Heart right ventricle (tissue), 16 donors: ENCODE measurements at regions not wholly inside any gene's neighbourhood (a gene's known extent, or its start where the extent isn't known, plus 50 kb on each side); places are given as distances from the start of the nearest gene placed in this dataset.

Experiments
- ATAC-seq, 8 donors: fragments of 200-7000 bp; cut with Tn5 transposase; one replicate each; pipeline ENCODE4 v1.9.1; 2020; ENCODE audit warnings: mild to moderate bottlenecking in 8 of 8, moderate library complexity in 8 of 8, moderate number of reproducible peaks in 1 of 8
- DNase-seq, 2 donors: peaks; one replicate each; pipeline ENCODE4 v3.0.0-alpha.2; 2020
- H3K27ac ChIP-seq, 10 donors: fragments of 200-600 bp; sonication (generic) in 2 of 10; one replicate each; pipeline versions ENCODE4 v1.5.0 to v1.8.0; 2020 to 2022; ENCODE audit warnings: mild to moderate bottlenecking in 3 of 10
- H3K27me3 ChIP-seq, 7 donors: fragments of 200-600 bp; one replicate each; pipeline ENCODE4 v1.8.0; 2021 to 2022; ENCODE audit warnings: mild to moderate bottlenecking in 2 of 7
- H3K36me3 ChIP-seq, 9 donors: fragments of 200-600 bp; sonication (generic) in 1 of 9; one replicate each; pipeline versions ENCODE4 v1.5.0 to v1.8.0; 2020 to 2022; ENCODE audit warnings: mild to moderate bottlenecking in 2 of 9
- H3K4me1 ChIP-seq, 9 donors: fragments of 200-600 bp; sonication (generic) in 1 of 9; one replicate each; pipeline versions ENCODE4 v1.5.0 to v1.8.0; 2020 to 2022; ENCODE audit warnings: mild to moderate bottlenecking in 4 of 9
- H3K4me3 ChIP-seq, 10 donors: fragments of 200-600 bp; sonication (generic) in 2 of 10; one replicate each; pipeline versions ENCODE4 v1.5.0 to v1.8.0; 2020 to 2022; ENCODE audit warnings: mild to moderate bottlenecking in 7 of 10, moderate library complexity in 2 of 10
- H3K9me3 ChIP-seq, 11 donors: fragments of 200-600 bp in 10 of 11; sonication (generic) in 2 of 11; one replicate each; pipeline versions ENCODE4 v1.5.0 to v1.8.0; 2013 to 2022; ENCODE audit warnings: mild to moderate bottlenecking in 2 of 11, control low read depth in 1 of 11, moderate library complexity in 1 of 11
- WGBS, 2 donors: extraction: QIAGEN DNeasy Blood & Tissue Kit; methylation state at CpG; one replicate each; pipeline ENCODE4 v1.1.7; 2013; ENCODE audit warnings: inconsistent platforms in 1 of 2; 5-methylcytosine and 5-hydroxymethylcytosine counted together
- intact Hi-C, 10 donors: fragments of 100-400 bp; cut with DNase I; formaldehyde crosslinking; loops; one replicate each; pipeline versions ENCODE4 v1.11.1 to v1.14.2; 2022
- TF ChIP-seq, protein P1 (sequence below), 9 donors: fragments of 200-600 bp; sonication (generic) in 2 of 9; IDR thresholded peaks; one replicate each; pipeline versions ENCODE4 v1.5.0 to v1.8.0; 2021 to 2022; ENCODE audit warnings: antibody characterized with exemption in 9 of 9, mild to moderate bottlenecking in 5 of 9, moderate library complexity in 1 of 9
- donor health status: Arrhythmogenic right ventricular cardiomyopathy.
- donor health status: ischemic (EF 13 %, LVEDD 7.1; RV severe dilation, severe dysfunction).
- donor health status: healthy with polysubstance abuse.
- donor health status: DM: no; HTN: yes; CAD: no.
- donor health status: DM: no; HTN: no; CAD: no.
- donor health status: ischemic (EF 25% LVEDD 6.9; RV normal size, moderate dysfunction).
- donor health status: ischemic (EF 25% LVEDD 5.7; RV mildly dilated, moderate dysfunction).
- donor health status: healthy.
- donor health status: DM: yes; HTN: yes; CAD: no.
- donor health status: Ischemic cardiomyopathy.
- donor health status: ischemic (EF 35%, LVEDD 5.7; RV mildly dilated, moderate dysfunction).
- donor health status: nonischemic (EF 11% LVEDD 7.7; RV severe dilation, severe dysfunction).
- donor health status: DM: yes; HTN: yes; CAD: no.
- donor health status: PGD.
- donor health status: ischemic (EF 29% LVEDD 5.4; RV normal size, mild dysfunction).
- donor health status: nonischemic (EF 23%, LVEDD 6.1; RV moderate dilation, normal function).

DNA sequence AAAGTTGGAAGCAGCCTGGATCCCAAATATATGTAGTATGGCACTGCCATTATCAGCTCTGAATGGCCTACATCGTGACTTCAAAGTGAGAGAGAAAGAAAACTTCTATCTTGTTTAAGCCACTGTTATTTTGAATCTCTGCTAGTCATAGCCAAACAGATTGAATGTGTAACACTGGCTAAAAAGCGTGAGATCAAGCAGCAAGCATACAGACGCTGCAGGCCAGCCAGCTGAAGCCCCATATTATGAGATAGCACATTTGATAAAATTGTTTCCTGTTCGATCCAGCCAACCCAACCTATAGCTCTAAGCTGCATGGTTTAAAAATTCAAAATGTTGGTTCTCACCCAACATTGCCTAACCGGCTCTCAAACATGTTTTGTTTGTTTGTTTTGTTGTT lies 95.0 kb downstream of the DUSP6 start:
- 70 to 73% methylated on average over 5 of the region's 5 CpGs for WGBS, 2 donors
- intact Hi-C loops: no loop called here

DNA sequence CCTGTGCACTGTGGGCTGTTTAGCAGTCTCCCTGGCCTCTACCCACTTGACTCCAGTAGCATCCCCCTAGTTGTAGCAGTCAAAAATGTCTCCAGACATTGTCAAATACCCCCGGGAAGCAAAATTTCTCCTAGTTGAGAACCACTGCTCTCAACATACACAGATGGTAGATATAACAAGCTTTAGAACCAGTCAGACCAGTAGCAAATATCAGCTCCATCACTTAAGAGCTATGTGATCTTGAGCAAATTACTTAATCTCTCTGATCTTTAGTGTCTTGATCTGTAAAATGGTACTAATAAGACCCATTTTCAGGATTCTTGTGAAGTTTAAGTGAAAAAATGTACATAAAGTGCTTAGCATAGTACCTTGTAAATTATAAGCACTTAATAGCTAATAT lies 96.2 kb downstream of the DUSP6 start:
- Histone ChIP-seq H3K9me3 (peaks cover 0 to 14% (median 3%) of the 10 kb centered on the region in 11 donors), H3K4me1 (peaks cover 0 to 21% (median 7%) of the 10 kb centered on the region in 9 donors), H3K27ac (no peak overlapping the region), H3K4me3 (no peak overlapping the region), H3K27me3 (no peaks in the 10 kb centered on the region), H3K36me3 (no peaks in the 10 kb centered on the region)
- ATAC-seq (no peak), DNase-seq (no peak)
- 97 to 98% methylated on average over 1 of the region's 1 CpG for WGBS, 2 donors
- intact Hi-C loops: no loop called here
- TF ChIP-seq, protein P1, sequence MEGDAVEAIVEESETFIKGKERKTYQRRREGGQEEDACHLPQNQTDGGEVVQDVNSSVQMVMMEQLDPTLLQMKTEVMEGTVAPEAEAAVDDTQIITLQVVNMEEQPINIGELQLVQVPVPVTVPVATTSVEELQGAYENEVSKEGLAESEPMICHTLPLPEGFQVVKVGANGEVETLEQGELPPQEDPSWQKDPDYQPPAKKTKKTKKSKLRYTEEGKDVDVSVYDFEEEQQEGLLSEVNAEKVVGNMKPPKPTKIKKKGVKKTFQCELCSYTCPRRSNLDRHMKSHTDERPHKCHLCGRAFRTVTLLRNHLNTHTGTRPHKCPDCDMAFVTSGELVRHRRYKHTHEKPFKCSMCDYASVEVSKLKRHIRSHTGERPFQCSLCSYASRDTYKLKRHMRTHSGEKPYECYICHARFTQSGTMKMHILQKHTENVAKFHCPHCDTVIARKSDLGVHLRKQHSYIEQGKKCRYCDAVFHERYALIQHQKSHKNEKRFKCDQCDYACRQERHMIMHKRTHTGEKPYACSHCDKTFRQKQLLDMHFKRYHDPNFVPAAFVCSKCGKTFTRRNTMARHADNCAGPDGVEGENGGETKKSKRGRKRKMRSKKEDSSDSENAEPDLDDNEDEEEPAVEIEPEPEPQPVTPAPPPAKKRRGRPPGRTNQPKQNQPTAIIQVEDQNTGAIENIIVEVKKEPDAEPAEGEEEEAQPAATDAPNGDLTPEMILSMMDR (IDR thresholded peaks at IDR 0.05): no peak

More for the DNA sequence above, 95.0 kb downstream of the DUSP6 start:
- Histone ChIP-seq H3K9me3 (peaks cover 0 to 14% (median 3%) of the 10 kb centered on the region in 11 donors), H3K27ac (no peak overlapping the region), H3K27me3 (no peaks in the 10 kb centered on the region), H3K36me3 (no peaks in the 10 kb centered on the region), H3K4me3 (no peak overlapping the region), H3K4me1 (peaks cover 0 to 17% (median 0%) of the 10 kb centered on the region in 9 donors)
- TF ChIP-seq, protein P1 (IDR thresholded peaks at IDR 0.05): no peak
- DNase-seq (no peak), ATAC-seq (no peak)

DNA sequence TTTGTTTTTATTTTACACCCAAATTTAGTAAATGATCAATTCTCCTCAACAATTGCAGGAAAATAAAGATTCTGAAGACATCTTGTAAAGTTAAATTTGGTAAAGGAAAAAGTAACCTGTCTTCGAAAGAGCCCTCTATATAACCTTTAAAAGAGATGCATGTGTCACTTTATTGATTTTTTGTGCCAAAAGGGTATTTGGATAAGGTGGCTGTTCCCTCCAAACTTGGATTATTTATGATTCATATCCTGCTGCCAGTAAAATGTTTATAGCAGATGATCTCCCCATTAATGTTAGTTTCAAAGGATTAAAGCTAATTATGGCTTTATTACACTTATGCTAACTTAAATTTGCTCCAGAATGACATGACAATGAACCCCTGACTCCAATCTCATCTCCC lies 98.8 kb downstream of the DUSP6 start:
- peaks cover 0 to 11% (median 3%) of the 10 kb centered on the region in 11 donors for H3K9me3 ChIP-seq
- no peaks in the 10 kb centered on the region for H3K27me3 ChIP-seq
- TF ChIP-seq, protein P1 (IDR thresholded peaks at IDR 0.05): no peak
- H3K4me3 ChIP-seq: no peak overlapping the region
- H3K4me1 ChIP-seq: peaks cover 0 to 34% (median 18%) of the 10 kb centered on the region in 9 donors
- H3K36me3 ChIP-seq: no peaks in the 10 kb centered on the region
- no peak overlapping the region for H3K27ac ChIP-seq
- DNase-seq (no peak), ATAC-seq (no peak)
- intact Hi-C loops: no loop called here
- 77 to 78% methylated on average over 1 of the region's 1 CpG for WGBS, 2 donors

- H3K27me3 ChIP-seq: no peaks in the 10 kb centered on the region
- H3K27ac ChIP-seq: peak overlapping the region in 4 of 10 donors; percentile 9 to 46 (median 18)
- TF ChIP-seq, protein P1 (IDR thresholded peaks at IDR 0.05): no peak
- DNase-seq (no peak), ATAC-seq (peak in 6 of 8 donors; percentile 35 to 67 (median 56))
- no peaks in the 10 kb centered on the region for H3K36me3 ChIP-seq
- H3K4me3 ChIP-seq: no peak overlapping the region
- intact Hi-C loops: no loop called here
- peaks cover 0 to 43% (median 18%) of the 10 kb centered on the region in 9 donors for H3K4me1 ChIP-seq
- whole genome bisulfite sequencing, 2 donors: 78 to 85% methylated on average over 4 of the region's 4 CpGs
- H3K9me3 ChIP-seq: no peaks in the 10 kb centered on the region
These were observed 100.0 kb downstream of the DUSP6 start for GRCh38 chr12:89252284-89252683.
